Peyer's patch (tissue), 4 donors: ENCODE measurements at regions not wholly inside any gene's neighbourhood (a gene's known extent, or its start where the extent isn't known, plus 50 kb on each side); places are given as distances from the start of the nearest gene placed in this dataset.

Source experiments
- POLR2A ChIP-seq, 2 donors: fragments of 450-650 bp; IDR thresholded peaks; one replicate each; pipeline ENCODE4 v1.5.1; 2017; ENCODE audit warnings: antibody characterized with exemption in 2 of 2, mild to moderate bottlenecking in 2 of 2, moderate library complexity in 2 of 2
- TF ChIP-seq, protein P1 (sequence below), 6 experiments: fragments of 450-650 bp in 4 of 6; fragments of 200-600 bp in 2 of 6; sonication (generic) in 1 of 6; IDR thresholded peaks; one replicate each; pipeline ENCODE4 v1.5.1; 2017 to 2019; ENCODE audit warnings: antibody characterized with exemption in 6 of 6, mild to moderate bottlenecking in 3 of 6, moderate library complexity in 1 of 6

DNA sequence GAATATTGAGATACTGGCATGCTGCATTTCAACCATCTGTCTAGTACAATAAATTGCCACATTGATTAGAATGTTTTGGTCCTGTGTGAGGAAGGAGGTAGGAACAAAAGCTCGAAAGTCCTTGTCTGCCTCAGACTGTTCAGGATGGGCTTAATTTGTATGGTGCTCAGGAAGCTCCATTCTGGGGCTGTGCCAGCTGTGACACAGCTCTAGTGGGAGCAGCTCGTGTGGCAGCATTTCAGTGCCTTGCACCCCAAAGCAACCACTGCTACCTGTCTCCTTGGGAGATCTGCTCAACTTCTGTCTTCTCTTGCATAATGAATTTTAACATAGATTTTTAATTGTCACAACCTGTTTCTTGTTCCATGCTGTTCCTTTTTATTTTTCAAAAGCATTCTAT, 144.4 kb upstream of the THUMPD2 start:
- TF ChIP-seq, protein P1, sequence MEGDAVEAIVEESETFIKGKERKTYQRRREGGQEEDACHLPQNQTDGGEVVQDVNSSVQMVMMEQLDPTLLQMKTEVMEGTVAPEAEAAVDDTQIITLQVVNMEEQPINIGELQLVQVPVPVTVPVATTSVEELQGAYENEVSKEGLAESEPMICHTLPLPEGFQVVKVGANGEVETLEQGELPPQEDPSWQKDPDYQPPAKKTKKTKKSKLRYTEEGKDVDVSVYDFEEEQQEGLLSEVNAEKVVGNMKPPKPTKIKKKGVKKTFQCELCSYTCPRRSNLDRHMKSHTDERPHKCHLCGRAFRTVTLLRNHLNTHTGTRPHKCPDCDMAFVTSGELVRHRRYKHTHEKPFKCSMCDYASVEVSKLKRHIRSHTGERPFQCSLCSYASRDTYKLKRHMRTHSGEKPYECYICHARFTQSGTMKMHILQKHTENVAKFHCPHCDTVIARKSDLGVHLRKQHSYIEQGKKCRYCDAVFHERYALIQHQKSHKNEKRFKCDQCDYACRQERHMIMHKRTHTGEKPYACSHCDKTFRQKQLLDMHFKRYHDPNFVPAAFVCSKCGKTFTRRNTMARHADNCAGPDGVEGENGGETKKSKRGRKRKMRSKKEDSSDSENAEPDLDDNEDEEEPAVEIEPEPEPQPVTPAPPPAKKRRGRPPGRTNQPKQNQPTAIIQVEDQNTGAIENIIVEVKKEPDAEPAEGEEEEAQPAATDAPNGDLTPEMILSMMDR (IDR thresholded peaks at IDR 0.05) = no peak
- no peak for TF ChIP-seq POLR2A (IDR thresholded peaks at IDR 0.05)
